ENCODE measurements at regions not wholly inside any gene's neighbourhood (a gene's known extent, or its start where the extent isn't known, plus 50 kb on each side); places are given as distances from the start of the nearest gene placed in this dataset.

GRCh38 chr9:80208696-80209095, 636.9 kb downstream of the TLE4 start:
- Histone ChIP-seq H2BK120ac (ENCODE audit: low read depth, low read length) (no peak overlapping the region), H3K27me3 (ENCODE audit: control insufficient read depth in 3 of 3, insufficient read depth in 3 of 3, low read depth in 1 of 3, low read length in 3 of 3) (no peaks in the 10 kb centered on the region)

GRCh38 chr9:80204054-80204453, 632.3 kb downstream of the TLE4 start:
- H2BK5ac ChIP-seq (ENCODE audit: low read length): no peak overlapping the region
- no peak overlapping the region for H2AK5ac ChIP-seq (ENCODE audit: low read depth, low read length)
- H3K4ac ChIP-seq (ENCODE audit: low read length): no peak overlapping the region
- no peaks in the 10 kb centered on the region for H3K27me3 ChIP-seq (ENCODE audit: control insufficient read depth in 3 of 3, insufficient read depth in 3 of 3, low read depth in 1 of 3, low read length in 3 of 3)
- H3K4me2 ChIP-seq (ENCODE audit: insufficient read depth, low read length, poor library complexity, severe bottlenecking): no peak overlapping the region
- H4K91ac ChIP-seq (ENCODE audit: low read depth, low read length, poor library complexity): no peak overlapping the region
- no peak overlapping the region for H3K4me3 ChIP-seq (ENCODE audit: low read length in 2 of 2)
- no peak overlapping the region for H3K14ac ChIP-seq (ENCODE audit: low read length)
- no peak overlapping the region for H4K8ac ChIP-seq (ENCODE audit: low read depth, low read length)
- WGBS, 2 donors (ENCODE audit: extremely low coverage in 2 of 2, insufficient read length in 2 of 2, insufficient replicate concordance in 1 of 2): no CpG with 5 or more reads among the region's 2 CpGs
- no peak overlapping the region for H2BK120ac ChIP-seq (ENCODE audit: low read depth, low read length)
- no peak overlapping the region for H3K27ac ChIP-seq (replicated peaks; ENCODE audit: low read length)
- H2BK15ac ChIP-seq (ENCODE audit: low read length): no peak overlapping the region
- H3K79me1 ChIP-seq (ENCODE audit: low read depth, low read length): no peaks in the 10 kb centered on the region
- no peak for DNase-seq (ENCODE audit: low spot score)
- H3K4me1 ChIP-seq (ENCODE audit: control insufficient read depth in 2 of 2, insufficient read depth in 1 of 2, low read depth in 1 of 2, low read length in 2 of 2): no peaks in the 10 kb centered on the region
- H3K9me3 ChIP-seq (replicated peaks in 1 of 2; ENCODE audit: control insufficient read depth in 2 of 2, insufficient read depth in 1 of 2, low read depth in 1 of 2, low read length in 2 of 2): no peaks in the 10 kb centered on the region
- no peak overlapping the region for H3K23ac ChIP-seq (ENCODE audit: low read depth, low read length, poor library complexity)
- no peak overlapping the region for H3K18ac ChIP-seq (ENCODE audit: low read length)
- H3K36me3 ChIP-seq (replicated peaks in 1 of 2; ENCODE audit: control insufficient read depth in 2 of 2, insufficient read depth in 2 of 2, low read length in 2 of 2): no peaks in the 10 kb centered on the region
- H2AFZ ChIP-seq (ENCODE audit: low read length): no peak overlapping the region
- H3K9ac ChIP-seq (ENCODE audit: low read depth, low read length, poor library complexity): no peak overlapping the region
- H2BK12ac ChIP-seq (ENCODE audit: low read length): no peak overlapping the region

More at GRCh38 chr9:80208696-80209095, 636.9 kb downstream of the TLE4 start:
- H2BK5ac ChIP-seq (ENCODE audit: low read length): no peak overlapping the region
- no peak overlapping the region for H2BK12ac ChIP-seq (ENCODE audit: low read length)
- no peak overlapping the region for H3K4me3 ChIP-seq (ENCODE audit: low read length in 2 of 2)
- H3K27ac ChIP-seq (replicated peaks; ENCODE audit: low read length): no peak overlapping the region
- no peaks in the 10 kb centered on the region for H3K79me1 ChIP-seq (ENCODE audit: low read depth, low read length)
- H4K91ac ChIP-seq (ENCODE audit: low read depth, low read length, poor library complexity): no peak overlapping the region
- H2BK15ac ChIP-seq (ENCODE audit: low read length): no peak overlapping the region
- no peaks in the 10 kb centered on the region for H3K4me1 ChIP-seq (ENCODE audit: control insufficient read depth in 2 of 2, insufficient read depth in 1 of 2, low read depth in 1 of 2, low read length in 2 of 2)
- no peak for DNase-seq (ENCODE audit: low spot score)
- peaks cover 0 to 2% of the 10 kb centered on the region in 2 donors for H3K36me3 ChIP-seq (replicated peaks in 1 of 2; ENCODE audit: control insufficient read depth in 2 of 2, insufficient read depth in 2 of 2, low read length in 2 of 2)
- H3K4me2 ChIP-seq (ENCODE audit: insufficient read depth, low read length, poor library complexity, severe bottlenecking): no peak overlapping the region
- H3K9ac ChIP-seq (ENCODE audit: low read depth, low read length, poor library complexity): no peak overlapping the region
- no peak overlapping the region for H4K8ac ChIP-seq (ENCODE audit: low read depth, low read length)
- H3K14ac ChIP-seq (ENCODE audit: low read length): no peak overlapping the region
- H3K23ac ChIP-seq (ENCODE audit: low read depth, low read length, poor library complexity): no peak overlapping the region
- no peak overlapping the region for H3K18ac ChIP-seq (ENCODE audit: low read length)
- H3K4ac ChIP-seq (ENCODE audit: low read length): no peak overlapping the region
- H2AK5ac ChIP-seq (ENCODE audit: low read depth, low read length): no peak overlapping the region
- H3K9me3 ChIP-seq (replicated peaks in 1 of 2; ENCODE audit: control insufficient read depth in 2 of 2, insufficient read depth in 1 of 2, low read depth in 1 of 2, low read length in 2 of 2): peaks cover 0 to 12% of the 10 kb centered on the region in 2 donors
- no peak overlapping the region for H2AFZ ChIP-seq (ENCODE audit: low read length)

GRCh38 chr9:80197661-80198060, 625.9 kb downstream of the TLE4 start:
- no peaks in the 10 kb centered on the region for H3K9me3 ChIP-seq (replicated peaks in 1 of 2; ENCODE audit: control insufficient read depth in 2 of 2, insufficient read depth in 1 of 2, low read depth in 1 of 2, low read length in 2 of 2)
- H3K36me3 ChIP-seq (replicated peaks in 1 of 2; ENCODE audit: control insufficient read depth in 2 of 2, insufficient read depth in 2 of 2, low read length in 2 of 2): no peaks in the 10 kb centered on the region
- H3K4me3 ChIP-seq (ENCODE audit: low read length in 2 of 2): no peak overlapping the region
- H4K91ac ChIP-seq (ENCODE audit: low read depth, low read length, poor library complexity): no peak overlapping the region
- H3K14ac ChIP-seq (ENCODE audit: low read length): no peak overlapping the region
- H2BK15ac ChIP-seq (ENCODE audit: low read length): no peak overlapping the region
- H3K4ac ChIP-seq (ENCODE audit: low read length): no peak overlapping the region
- H2BK120ac ChIP-seq (ENCODE audit: low read depth, low read length): no peak overlapping the region
- H3K4me2 ChIP-seq (ENCODE audit: insufficient read depth, low read length, poor library complexity, severe bottlenecking): no peak overlapping the region
- no peak overlapping the region for H3K23ac ChIP-seq (ENCODE audit: low read depth, low read length, poor library complexity)
- H3K4me1 ChIP-seq (ENCODE audit: control insufficient read depth in 2 of 2, insufficient read depth in 1 of 2, low read depth in 1 of 2, low read length in 2 of 2): no peaks in the 10 kb centered on the region
- H2BK12ac ChIP-seq (ENCODE audit: low read length): no peak overlapping the region
- no CpG with 5 or more reads among the region's 1 CpG for WGBS, 2 donors (ENCODE audit: extremely low coverage in 2 of 2, insufficient read length in 2 of 2, insufficient replicate concordance in 1 of 2)
- H3K79me1 ChIP-seq (ENCODE audit: low read depth, low read length): no peaks in the 10 kb centered on the region
- H2BK5ac ChIP-seq (ENCODE audit: low read length): no peak overlapping the region
- H2AFZ ChIP-seq (ENCODE audit: low read length): no peak overlapping the region
- H3K18ac ChIP-seq (ENCODE audit: low read length): no peak overlapping the region
- H3K27ac ChIP-seq (replicated peaks; ENCODE audit: low read length): no peak overlapping the region
- no peak for DNase-seq (ENCODE audit: low spot score)
- no peak overlapping the region for H3K9ac ChIP-seq (ENCODE audit: low read depth, low read length, poor library complexity)
- no peak overlapping the region for H2AK5ac ChIP-seq (ENCODE audit: low read depth, low read length)
- no peaks in the 10 kb centered on the region for H3K27me3 ChIP-seq (ENCODE audit: control insufficient read depth in 3 of 3, insufficient read depth in 3 of 3, low read depth in 1 of 3, low read length in 3 of 3)
- H4K8ac ChIP-seq (ENCODE audit: low read depth, low read length): no peak overlapping the region

GRCh38 chr9:80191108-80191507, 619.3 kb downstream of the TLE4 start:
- H3K36me3 ChIP-seq (replicated peaks in 1 of 2; ENCODE audit: control insufficient read depth in 2 of 2, insufficient read depth in 2 of 2, low read length in 2 of 2): no peaks in the 10 kb centered on the region
- no peak overlapping the region for H3K27ac ChIP-seq (replicated peaks; ENCODE audit: low read length)

More at GRCh38 chr9:80191108-80191507, 619.3 kb downstream of the TLE4 start:
- H2AFZ ChIP-seq (ENCODE audit: low read length): no peak overlapping the region
- no peak overlapping the region for H2AK5ac ChIP-seq (ENCODE audit: low read depth, low read length)
- H3K79me1 ChIP-seq (ENCODE audit: low read depth, low read length): no peaks in the 10 kb centered on the region
- H3K4me2 ChIP-seq (ENCODE audit: insufficient read depth, low read length, poor library complexity, severe bottlenecking): no peak overlapping the region
- H2BK15ac ChIP-seq (ENCODE audit: low read length): no peak overlapping the region
- H2BK5ac ChIP-seq (ENCODE audit: low read length): no peak overlapping the region
- H3K14ac ChIP-seq (ENCODE audit: low read length): no peak overlapping the region
- no peak overlapping the region for H2BK120ac ChIP-seq (ENCODE audit: low read depth, low read length)
- H3K9me3 ChIP-seq (replicated peaks in 1 of 2; ENCODE audit: control insufficient read depth in 2 of 2, insufficient read depth in 1 of 2, low read depth in 1 of 2, low read length in 2 of 2): peaks cover 0 to 1% of the 10 kb centered on the region in 2 donors
- H4K8ac ChIP-seq (ENCODE audit: low read depth, low read length): no peak overlapping the region
- no peak overlapping the region for H3K9ac ChIP-seq (ENCODE audit: low read depth, low read length, poor library complexity)
- no peaks in the 10 kb centered on the region for H3K4me1 ChIP-seq (ENCODE audit: control insufficient read depth in 2 of 2, insufficient read depth in 1 of 2, low read depth in 1 of 2, low read length in 2 of 2)
- no peak overlapping the region for H2BK12ac ChIP-seq (ENCODE audit: low read length)
- H3K27me3 ChIP-seq (ENCODE audit: control insufficient read depth in 3 of 3, insufficient read depth in 3 of 3, low read depth in 1 of 3, low read length in 3 of 3): no peaks in the 10 kb centered on the region
- H3K18ac ChIP-seq (ENCODE audit: low read length): no peak overlapping the region
- no peak for DNase-seq (ENCODE audit: low spot score)
- no peak overlapping the region for H3K4me3 ChIP-seq (ENCODE audit: low read length in 2 of 2)
- H4K91ac ChIP-seq (ENCODE audit: low read depth, low read length, poor library complexity): no peak overlapping the region
- H3K23ac ChIP-seq (ENCODE audit: low read depth, low read length, poor library complexity): no peak overlapping the region
- no peak overlapping the region for H3K4ac ChIP-seq (ENCODE audit: low read length)
